ENCODE measurements at regions not wholly inside any gene's neighbourhood (a gene's known extent, or its start where the extent isn't known, plus 50 kb on each side); places are given as distances from the start of the nearest gene placed in this dataset.

- TF ChIP-seq ETS1 (CRISPR knock-in tag; IDR thresholded peaks at IDR 0.05) (no peak), WIZ (CRISPR knock-in tag; IDR thresholded peaks at IDR 0.05) (no peak), ETV5 (CRISPR knock-in tag; IDR thresholded peaks at IDR 0.05; ENCODE audit: borderline replicate concordance) (no peak)
These were observed 933.9 kb downstream of the DIAPH3 start (continued) for GRCh38 chr13:59229861-59230260.

DNA sequence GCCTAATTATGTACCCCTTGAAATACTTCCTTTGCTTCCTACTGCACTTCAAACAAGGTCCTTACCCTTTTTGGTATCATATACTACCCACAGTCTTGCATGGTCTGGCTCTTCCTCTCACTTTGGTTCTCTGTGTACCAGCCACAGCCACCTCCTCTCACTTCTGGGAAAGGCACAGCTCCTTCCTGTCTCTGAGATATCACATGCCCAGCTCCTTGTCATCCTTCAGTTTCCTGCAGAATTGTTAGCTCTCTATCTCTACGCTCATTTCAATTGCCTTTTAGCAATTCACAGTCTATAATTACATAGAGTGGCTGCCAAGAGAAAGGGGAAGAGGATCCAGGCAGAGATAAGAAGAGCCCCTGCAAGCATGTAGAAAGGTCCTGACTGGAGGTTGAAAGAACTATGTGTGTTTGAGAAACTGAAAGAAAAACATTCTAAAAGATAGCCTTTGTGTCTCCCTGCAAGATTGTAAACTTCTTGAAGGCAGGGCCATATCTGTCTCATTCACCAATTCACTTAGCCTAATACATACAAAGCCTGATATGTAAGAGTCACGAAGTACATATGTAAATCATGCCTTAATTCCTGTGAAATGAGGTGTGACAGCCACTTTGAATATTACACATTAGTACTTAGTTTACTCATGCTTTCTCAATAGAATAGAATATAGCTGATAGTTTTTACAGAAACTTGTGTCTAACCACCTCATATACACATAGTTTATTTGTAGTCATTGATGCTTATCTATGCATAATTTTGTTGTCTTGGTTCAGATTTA is 933.1 kb downstream of the DIAPH3 start:
- in situ Hi-C loops (cut with HindIII; ENCODE audit: extremely low pct_ligation_motif_present, low pct_unique_long_range_greater_than_20kb) (no loop called here), intact Hi-C loops (cut with micrococcal nuclease; ENCODE audit: unreplicated experiment) (no loop called here)
- 4% methylated on average over 2 of the region's 2 CpGs for WGBS (ENCODE audit: low lambda C conversion rate)
- no peaks in the 10 kb centered on the region for H3K4me1 ChIP-seq (ENCODE audit: insufficient read depth, low read length)
- H3K4me2 ChIP-seq (ENCODE audit: low read depth, low read length), result no peak overlapping the region
- H3K27ac ChIP-seq (ENCODE audit: extremely low read length, insufficient read depth, low read length), result no peak overlapping the region
- H3K36me3 ChIP-seq (replicated peaks in 1 of 2; ENCODE audit: control insufficient read depth in 1 of 2, insufficient read depth in 2 of 2, low read length in 2 of 2), result no peaks in the 10 kb centered on the region
- no peaks in the 10 kb centered on the region for H4K20me1 ChIP-seq (ENCODE audit: insufficient read depth, low read length)
- BruUV-seq (replicated peaks), result no TSS peak
- FAIRE-seq (no peak), DNase-seq (ENCODE audit: low spot score) (no peak), ATAC-seq (no peak)
- H3K9me3 ChIP-seq (ENCODE audit: low read length), result no peaks in the 10 kb centered on the region
- no peaks in the 10 kb centered on the region for H3K79me2 ChIP-seq (ENCODE audit: insufficient read depth, low read length)
- CTCF ChIA-PET (ENCODE audit: low intra/inter-chr PET ratio, low total read pairs), result no interaction called here
- H3K4me3 ChIP-seq (replicated peaks in 1 of 3; ENCODE audit: insufficient read depth in 1 of 3, low read depth in 2 of 3, low read length in 3 of 3), result no peak overlapping the region
- POLR2A ChIA-PET, result no interaction called here
- H2AFZ ChIP-seq (ENCODE audit: low read length), result no peak overlapping the region
- no peak overlapping the region for H3K9ac ChIP-seq (ENCODE audit: insufficient read depth, low read depth, low read length)
- no peaks in the 10 kb centered on the region for H3K27me3 ChIP-seq (ENCODE audit: control insufficient read depth in 1 of 2, insufficient read depth in 2 of 2, low read length in 2 of 2)
- TF ChIP-seq, protein P1, sequence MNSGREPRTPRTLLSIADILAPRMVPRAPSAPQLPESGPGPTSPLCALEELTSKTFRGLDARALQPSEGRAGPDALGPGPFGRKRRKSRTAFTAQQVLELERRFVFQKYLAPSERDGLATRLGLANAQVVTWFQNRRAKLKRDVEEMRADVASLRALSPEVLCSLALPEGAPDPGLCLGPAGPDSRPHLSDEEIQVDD (CRISPR knock-in tag; IDR thresholded peaks at IDR 0.05; ENCODE audit: borderline replicate concordance), result no peak
- TF ChIP-seq MAZ (IDR thresholded peaks at IDR 0.05; ENCODE audit: borderline replicate concordance, low read depth, low read length), result no peak
- no peak for TF ChIP-seq MAZ (CRISPR knock-in tag; IDR thresholded peaks at IDR 0.05; ENCODE audit: low read depth)
- no peak for TF ChIP-seq ETV6 (CRISPR knock-in tag; conservative IDR thresholded peaks at IDR 0.05)
- TF ChIP-seq ZEB1 (IDR thresholded peaks at IDR 0.05; ENCODE audit: insufficient replicate concordance, low read depth), result no peak
- TF ChIP-seq, protein P2, sequence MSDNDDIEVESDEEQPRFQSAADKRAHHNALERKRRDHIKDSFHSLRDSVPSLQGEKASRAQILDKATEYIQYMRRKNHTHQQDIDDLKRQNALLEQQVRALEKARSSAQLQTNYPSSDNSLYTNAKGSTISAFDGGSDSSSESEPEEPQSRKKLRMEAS (IDR thresholded peaks at IDR 0.05), result no peak
- no peak for TF ChIP-seq ZBED4 (CRISPR knock-in tag; IDR thresholded peaks at IDR 0.05; ENCODE audit: borderline replicate concordance)
- TF ChIP-seq TSC22D2 (CRISPR knock-in tag; IDR thresholded peaks at IDR 0.05; ENCODE audit: borderline replicate concordance), result no peak
- TF ChIP-seq REL (CRISPR knock-in tag; conservative IDR thresholded peaks at IDR 0.05), result no peak
- TF ChIP-seq RFX5 (IDR thresholded peaks at IDR 0.05; ENCODE audit: low read depth, low read length), result no peak
- TF ChIP-seq, protein P3, sequence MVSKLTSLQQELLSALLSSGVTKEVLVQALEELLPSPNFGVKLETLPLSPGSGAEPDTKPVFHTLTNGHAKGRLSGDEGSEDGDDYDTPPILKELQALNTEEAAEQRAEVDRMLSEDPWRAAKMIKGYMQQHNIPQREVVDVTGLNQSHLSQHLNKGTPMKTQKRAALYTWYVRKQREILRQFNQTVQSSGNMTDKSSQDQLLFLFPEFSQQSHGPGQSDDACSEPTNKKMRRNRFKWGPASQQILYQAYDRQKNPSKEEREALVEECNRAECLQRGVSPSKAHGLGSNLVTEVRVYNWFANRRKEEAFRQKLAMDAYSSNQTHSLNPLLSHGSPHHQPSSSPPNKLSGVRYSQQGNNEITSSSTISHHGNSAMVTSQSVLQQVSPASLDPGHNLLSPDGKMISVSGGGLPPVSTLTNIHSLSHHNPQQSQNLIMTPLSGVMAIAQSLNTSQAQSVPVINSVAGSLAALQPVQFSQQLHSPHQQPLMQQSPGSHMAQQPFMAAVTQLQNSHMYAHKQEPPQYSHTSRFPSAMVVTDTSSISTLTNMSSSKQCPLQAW (CRISPR knock-in tag; IDR thresholded peaks at IDR 0.05), result no peak
- no peak for TF ChIP-seq PCBP1 (IDR thresholded peaks at IDR 0.05; ENCODE audit: borderline replicate concordance, low read depth, low read length)
- TF ChIP-seq ZNF367 (CRISPR knock-in tag; IDR thresholded peaks at IDR 0.05; ENCODE audit: borderline replicate concordance), result no peak

Measured in HepG2 (cell line).